ENCODE measurements at regions not wholly inside any gene's neighbourhood (a gene's known extent, or its start where the extent isn't known, plus 50 kb on each side); places are given as distances from the start of the nearest gene placed in this dataset.
"Not testable (repeated sequence)": the region's sequence is repeated elsewhere in the genome, so short reads cannot be mapped to it uniquely, and the experiment has no call there.

DNA sequence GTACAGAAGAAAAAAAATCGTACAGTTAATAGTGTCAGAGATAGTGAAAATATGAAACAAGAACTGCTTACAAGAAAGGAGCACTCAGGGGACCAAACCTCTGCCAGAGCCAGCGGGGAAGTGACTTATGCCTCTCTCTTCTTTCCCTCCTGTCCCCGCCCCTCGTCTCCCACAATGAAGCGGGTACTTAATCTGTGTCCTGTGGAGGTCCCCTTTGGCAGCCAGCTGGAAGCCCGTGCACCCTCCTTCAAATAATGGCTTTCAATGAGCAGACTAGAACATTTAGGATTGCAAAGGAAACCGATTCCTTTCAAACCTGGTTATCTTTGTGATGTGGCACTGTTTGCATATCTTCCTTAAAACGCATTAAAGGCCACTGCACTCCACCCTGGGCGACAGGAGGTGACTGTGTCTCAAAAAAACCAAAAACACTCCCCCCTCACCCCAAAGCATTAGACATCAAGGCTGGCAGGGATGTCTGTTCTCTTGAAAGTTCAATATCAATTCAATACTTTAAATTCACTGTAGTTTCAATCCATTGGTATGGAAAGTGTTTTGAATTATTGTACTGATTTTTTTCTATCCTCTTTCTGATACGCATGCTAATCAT is 51.7 kb downstream of the PPIAL4C start:
- DNase-seq = not testable (repeated sequence)

DNA sequence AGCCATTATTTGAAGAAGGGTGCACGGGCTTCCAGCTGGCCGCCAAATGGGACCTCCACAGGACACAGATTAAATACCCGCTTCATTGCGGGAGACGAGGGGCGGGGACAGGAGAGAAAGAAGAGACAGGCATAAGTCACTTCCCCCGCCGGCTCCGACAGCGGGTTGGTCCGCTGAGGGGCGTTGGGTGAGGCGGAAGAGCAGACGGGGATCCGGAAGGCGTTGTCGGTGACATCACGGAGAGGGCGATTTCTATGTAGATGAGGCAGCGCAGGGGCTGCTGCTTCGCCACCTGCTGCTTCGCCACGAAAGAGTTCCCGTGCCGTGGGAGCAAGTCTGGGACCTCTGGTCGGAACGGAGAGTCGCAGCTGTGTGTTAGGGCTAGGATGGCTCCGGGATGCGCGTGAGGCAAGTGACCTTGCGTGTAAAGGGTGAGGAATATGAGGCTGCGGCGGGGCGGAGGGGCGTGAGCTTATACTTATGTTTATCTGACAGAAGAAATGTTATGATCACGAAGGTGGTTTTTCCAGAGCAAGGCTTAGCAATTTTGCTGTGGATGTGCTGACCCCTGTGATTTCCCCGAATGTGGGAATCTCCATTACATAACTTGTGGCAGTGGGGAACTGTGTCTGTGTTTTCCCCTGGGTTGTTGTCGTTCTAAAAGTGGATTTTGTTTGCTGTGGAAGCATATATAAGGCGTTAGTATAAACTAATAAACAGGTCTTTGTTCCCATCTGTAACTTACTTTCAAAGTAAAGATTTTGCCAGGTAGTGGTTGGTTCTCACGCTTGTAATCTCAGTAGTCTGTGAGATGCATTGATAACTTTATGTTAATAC is 52.9 kb downstream of the PPIAL4C start:
- DNase-seq = peak in 54 of 56 donors; percentile 36 to 89 (median 76)

DNA sequence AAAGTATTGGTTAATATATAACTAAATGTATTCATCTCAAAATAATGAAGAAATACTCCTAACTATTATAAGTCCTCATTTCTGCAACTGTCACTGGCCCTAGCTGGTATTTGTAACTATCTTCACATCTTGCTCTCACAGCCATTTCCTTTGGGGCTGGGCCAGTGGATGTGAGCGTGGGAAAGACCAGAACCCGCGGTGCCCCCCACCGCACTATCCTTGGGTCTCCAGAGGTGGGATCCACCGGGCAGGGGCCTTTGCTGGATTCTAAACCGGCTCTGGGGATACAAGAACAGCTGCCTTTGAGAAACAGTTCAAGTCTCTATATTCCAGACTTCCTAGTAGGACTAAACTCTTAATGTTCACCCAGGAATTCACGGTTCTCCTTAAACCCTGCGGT is 54.8 kb downstream of the PPIAL4C start:
- not testable (repeated sequence) for DNase-seq

DNA sequence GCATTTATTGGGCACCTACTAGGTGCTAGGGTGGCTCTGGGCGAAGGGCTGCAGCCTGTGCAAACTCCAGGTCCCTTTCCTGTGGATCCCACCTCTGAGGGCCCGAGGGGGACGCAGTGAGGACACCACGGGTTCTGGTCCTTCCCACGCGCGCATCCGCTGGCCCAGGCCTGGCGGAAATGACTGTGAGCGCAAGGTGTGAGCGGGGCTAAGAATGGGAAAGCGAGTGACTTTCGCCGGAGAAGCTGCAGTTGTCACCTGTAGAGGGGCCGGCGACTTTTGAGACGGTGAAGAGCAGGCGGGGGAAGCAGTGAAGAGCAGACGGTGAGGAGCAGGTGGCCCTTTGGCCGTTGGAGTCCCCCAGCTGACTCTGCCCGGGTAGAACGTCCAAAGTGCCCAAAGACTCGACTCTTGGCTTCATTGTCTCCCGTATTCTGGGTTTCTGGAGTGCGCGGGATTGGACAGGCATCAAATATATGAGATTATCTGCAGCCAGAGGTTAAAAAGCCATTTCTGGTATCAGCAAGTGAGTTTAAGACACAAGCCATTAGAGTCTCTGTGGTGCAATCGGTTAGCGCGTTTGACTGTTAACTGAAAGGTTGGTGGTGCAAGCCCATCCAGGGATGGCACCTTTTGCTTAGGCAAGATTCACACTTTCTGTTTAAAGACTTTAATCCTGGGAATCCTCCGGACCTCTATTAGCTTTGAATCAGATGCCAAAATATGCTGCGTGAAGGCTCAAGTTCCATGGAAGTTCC is 55.4 kb downstream of the PPIAL4C start:
- DNase-seq = not testable (repeated sequence)

DNA sequence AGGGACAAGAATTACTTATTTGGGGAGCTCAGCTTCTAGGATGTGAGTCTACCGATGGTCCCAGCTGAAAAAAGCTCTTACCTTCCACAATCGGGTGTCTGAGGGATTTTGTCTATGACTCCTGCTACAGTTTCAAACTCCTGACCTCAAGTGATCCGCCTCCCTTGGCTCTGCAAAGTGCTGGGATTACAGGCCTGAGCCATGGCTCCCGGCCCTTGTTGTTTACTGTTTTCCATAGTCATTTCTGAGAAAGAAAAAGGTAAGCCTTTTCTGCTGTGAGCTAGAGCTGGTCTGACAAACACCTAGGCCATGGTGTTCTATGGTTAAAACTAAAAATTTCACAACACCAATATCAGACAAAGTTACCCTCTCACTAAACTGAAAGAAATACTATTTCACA is 57.5 kb downstream of the PPIAL4C start:
- DNase-seq = not testable (repeated sequence)

DNA sequence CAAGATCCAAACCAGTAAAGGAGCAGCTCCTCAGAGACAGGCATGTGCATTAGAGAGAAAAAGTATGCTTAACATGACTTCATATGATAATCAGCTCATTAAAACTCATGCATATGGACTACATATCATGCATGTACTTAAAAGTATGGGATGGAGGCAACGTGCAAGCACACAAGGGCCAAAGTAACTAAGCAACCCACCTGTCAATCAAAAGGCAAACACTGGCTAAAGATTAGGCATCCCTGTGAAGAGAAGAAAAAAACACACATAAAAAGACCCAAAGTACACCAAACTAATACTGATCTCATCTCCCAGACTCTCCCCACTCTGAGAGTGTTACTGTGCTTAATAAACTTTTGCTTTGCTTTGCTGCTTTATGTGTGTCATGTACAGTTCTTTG is 61.2 kb downstream of the PPIAL4C start:
- not testable (repeated sequence) for DNase-seq

DNA sequence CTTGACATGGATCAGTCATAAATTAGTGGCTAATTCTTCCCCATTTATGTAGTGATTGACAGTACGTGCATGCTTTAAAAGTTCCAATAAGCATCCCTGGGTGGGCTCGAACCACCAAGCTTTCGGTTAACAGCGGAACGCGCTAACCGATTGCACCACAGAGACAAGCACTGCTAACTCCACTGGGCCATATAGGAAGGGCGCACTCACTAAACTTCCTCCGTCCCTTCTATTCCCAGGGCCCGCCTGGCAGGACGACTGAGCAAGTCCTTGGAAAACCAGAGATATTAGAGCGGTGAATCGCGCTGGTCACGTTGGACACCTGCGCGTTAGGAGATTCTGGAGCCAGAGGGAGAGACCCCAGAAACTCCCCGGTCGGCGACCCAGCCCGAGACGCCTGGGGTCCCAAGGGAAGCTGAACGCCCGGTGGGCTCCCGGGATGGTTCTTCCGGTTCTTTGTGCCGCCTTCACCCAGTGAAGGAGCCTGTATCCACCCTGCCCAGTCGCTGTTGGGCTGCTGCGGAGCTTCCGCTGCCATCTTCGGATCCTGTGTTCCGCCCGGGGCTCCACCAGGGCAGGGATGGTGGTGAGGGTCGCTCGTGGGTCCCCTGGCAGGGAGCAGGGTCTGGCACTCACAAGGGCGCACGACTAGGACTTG is 62.8 kb downstream of the PPIAL4C start:
- DNase-seq = peak in 8 of 56 donors; percentile 1 to 22 (median 10)

DNA sequence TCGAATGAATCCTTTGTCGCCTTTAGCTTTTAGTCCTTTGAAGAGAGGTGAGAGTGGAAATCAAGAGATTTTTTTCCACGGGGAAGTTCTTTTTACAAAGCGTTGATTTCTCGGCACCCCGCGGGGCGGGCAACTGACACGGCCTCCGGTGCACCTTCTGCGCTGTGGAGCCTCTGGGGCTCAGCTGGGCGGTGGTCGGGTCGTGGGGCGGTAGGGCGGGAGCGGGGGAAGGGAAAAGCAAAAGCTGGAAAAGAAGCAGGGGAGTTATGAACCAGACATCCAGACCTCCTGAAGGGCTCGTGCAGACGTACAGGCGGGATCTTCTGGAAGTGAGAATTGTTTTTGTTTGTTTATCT is 63.3 kb downstream of the PPIAL4C start:
- peak in 4 of 56 donors; percentile 1 to 20 (median 2) for DNase-seq

DNA sequence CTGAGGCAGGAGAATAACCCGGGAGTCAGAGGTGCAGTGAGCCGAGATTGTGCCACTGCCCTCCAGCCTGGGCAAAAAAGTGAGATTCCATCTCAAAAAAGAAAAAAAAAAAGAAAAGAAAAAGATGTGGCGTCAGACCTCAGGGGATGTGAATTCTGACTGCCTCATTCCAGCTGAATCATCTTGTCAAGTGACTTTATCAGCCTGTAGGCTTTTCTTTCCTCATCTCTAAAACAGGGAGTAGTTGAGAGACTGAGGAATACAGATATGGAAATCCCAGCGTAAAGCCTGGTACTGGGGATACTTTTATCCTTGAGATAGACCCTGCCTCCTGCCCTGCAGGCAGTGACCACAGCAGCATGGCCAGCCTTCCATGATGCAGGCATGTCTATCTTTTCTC is 74.1 kb downstream of the PPIAL4C start:
- not testable (repeated sequence) for DNase-seq

DNA sequence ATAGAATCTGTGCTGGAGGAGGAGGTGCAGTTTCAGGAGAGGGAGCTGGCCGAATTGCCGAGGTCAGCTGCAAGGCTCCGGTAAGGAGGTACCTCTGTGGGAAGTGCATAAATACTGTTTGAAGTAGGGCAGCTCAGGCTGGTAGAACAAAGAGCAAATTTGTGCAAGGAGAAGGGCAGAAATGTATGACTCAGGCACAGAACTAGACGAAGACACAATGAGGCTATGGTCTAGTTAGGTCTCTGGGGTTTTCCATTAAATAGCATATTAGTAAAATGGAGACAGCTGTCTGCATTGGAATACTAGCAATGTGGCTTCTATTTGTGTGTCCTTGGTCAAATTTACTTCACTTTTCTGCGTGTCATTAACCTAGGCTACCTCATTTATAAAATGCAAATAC is 74.5 kb downstream of the PPIAL4C start:
- not testable (repeated sequence) for DNase-seq

DNA sequence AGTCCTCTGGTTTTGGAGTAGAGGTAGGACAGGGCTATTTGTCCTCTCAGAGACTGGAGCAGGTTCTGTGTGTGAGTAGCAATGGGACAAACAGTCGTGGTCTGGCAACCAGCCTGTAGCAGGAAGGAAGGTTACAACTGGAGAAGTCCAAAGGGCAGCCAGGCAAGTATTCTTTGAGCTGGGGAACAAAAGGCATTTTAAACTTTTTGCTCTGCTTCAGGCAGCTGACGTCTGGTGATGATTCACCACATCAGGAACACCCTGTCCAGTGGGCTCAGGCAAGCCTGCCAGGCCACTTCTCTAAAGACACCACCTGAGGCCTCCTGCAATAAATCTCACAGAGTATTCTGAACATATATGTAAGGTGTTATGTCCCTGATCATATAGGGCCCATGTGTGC is 81.0 kb downstream of the PPIAL4C start:
- DNase-seq = not testable (repeated sequence)

DNA sequence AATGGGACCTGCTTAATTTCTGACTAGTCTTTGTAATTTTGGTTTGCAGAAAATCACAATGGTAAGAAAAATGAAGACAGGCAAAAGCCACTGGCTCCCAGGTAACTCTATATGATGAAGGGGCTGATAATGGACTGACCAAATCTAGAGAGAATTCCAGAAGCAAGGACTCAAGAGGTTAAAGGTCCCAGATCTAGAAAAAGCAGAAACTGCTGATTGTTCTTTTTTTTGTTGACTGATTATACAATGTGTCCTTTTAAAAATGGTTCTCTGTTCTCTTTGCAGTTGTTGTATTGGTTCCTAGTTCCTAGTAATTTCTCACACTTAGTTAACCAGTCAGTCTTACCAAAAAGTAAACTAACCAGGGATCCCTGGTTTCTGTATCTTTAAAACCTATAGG is 81.4 kb downstream of the PPIAL4C start:
- DNase-seq = not testable (repeated sequence)

DNA sequence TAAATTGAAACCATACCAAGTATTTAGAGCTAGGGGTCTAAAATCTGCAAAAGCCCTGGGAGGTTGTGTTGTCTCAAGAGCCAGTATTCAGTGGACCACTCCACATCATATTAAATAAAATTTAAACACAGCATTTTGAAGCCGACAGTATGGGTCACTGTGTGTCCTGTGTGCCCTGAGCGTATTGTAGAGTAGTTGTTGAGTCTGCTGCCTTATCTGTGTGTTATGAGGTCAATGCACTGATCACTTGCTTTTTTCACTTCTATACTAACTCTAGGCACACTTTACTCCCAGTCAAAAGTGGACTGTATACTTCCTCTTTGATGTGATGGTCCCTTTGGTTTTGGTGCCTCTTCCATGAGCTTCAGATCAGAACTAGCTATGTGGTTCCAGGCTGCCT is 81.9 kb downstream of the PPIAL4C start:
- not testable (repeated sequence) for DNase-seq

DNA sequence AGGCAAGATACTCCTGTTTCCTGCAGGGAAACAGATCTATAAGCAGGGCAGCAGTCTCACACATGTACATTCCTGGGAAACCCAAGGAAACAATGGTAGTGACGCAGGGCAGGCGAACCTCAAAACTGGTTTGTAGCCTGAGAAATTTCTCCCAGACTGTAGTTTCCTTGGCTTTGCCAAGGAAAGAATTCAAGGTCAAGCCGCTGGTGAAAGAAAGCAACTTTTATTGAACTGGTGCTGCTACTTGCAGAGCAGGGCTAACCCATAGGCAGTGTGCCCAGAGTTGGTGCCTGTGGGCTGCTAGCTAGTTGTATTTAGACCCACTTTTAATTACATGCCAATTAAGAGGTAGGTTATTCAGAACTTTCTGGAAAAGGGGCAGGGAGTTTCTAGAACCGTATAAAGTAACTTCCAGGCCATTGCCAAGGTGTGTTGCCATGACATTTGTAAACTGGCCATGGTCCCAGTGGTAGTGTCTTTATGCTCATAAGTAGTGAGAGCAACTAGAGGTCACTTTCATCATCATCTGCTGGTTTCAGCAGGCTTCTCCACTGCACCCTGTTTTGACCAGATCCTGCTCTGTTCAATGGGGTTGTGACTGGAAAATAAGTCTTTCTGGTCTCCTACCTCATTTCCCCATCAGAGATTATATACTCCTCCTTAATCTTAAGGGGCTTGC is 89.7 kb downstream of the PPIAL4C start:
- DNase-seq = peak in 13 of 56 donors; percentile 1 to 53 (median 8)

DNA sequence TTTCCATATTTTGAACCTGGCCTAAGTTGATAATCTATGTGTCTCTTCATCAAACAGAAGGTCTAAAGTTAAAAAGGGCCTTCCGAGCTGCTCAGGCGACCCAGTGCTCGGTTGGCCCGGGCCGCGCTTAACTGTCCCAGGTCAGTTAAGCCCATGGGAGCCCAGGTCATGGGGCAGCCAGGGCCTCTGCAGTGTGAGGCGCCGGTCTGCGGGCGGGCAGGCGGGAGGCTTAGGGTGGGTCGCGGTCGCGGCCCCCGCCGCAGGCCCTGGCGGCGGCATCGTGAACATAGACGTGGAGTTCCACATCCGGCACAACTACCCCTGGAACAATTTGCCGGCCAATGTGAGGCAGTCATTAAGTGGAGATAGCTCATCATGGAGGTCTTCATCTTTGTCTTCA is 91.3 kb downstream of the PPIAL4C start:
- not testable (repeated sequence) for DNase-seq

DNA sequence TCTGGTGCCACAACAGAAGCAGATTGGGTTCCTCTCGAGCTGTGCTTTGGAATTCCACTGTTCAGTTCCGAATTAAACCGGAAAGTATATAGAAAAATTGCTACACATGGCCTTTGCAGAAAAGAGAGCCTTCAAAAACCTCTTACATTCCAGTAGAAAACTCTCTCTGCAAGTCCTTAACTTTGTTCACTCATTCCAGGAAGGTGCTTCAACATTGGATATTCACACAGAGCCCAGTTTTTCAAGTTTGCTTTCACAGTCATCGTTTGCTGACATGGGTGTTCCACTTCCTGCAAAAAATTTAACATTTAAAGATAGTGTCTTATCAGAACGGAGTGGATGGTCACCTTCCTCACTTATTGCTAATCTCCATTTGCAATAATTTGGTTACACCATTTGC is 93.7 kb downstream of the PPIAL4C start:
- not testable (repeated sequence) for DNase-seq

DNA sequence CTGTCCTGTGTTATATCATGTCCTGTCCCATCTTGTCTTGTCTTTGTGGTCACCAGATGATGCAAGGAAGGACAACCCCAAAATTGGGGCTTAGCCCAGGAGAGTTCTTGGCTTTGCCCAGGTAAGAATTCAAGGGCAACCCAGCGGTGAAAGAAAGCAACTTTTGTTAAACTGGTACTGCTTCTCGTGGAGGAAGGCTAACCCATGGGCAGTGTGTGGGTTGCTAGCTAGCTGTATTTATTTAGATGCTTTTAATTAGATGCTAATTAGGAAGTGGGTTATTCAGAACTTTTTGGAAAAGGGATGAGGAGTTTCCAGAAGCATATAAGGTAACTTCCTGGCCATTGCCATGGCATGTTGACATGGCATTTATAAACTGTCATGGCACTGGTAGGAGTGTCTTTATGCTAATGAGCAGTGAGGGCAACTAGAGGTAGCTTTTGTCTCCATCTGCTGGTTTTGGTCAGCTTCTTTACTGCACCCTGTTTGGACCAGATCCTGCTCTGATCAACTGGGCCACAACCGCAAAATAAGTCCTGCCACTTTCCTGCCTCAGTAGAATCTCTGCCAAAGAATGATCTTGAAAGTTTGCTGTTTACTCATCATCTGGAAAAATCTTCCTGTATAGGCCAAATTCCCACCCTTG is 95.8 kb upstream of the FCGR1A start:
- DNase-seq = not testable (repeated sequence)

DNA sequence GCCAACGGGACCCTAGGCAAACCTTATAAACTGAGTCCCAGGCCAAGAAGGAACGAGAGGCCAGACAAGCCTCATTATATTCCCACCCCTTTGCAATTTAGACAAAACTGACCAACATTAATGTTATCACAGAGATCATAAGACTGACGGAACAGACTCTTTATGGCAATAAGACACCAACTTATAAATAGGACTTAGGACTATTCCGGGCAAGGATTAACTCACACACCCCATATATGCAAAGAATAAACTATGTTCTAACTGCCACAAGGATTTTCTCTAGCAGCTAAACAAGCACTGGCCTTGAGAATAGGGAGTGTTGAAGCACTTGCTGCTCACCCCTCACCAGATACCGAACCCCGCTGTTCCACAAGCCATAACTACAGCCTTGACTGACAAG is 91.1 kb upstream of the FCGR1A start:
- DNase-seq = not testable (repeated sequence)

DNA sequence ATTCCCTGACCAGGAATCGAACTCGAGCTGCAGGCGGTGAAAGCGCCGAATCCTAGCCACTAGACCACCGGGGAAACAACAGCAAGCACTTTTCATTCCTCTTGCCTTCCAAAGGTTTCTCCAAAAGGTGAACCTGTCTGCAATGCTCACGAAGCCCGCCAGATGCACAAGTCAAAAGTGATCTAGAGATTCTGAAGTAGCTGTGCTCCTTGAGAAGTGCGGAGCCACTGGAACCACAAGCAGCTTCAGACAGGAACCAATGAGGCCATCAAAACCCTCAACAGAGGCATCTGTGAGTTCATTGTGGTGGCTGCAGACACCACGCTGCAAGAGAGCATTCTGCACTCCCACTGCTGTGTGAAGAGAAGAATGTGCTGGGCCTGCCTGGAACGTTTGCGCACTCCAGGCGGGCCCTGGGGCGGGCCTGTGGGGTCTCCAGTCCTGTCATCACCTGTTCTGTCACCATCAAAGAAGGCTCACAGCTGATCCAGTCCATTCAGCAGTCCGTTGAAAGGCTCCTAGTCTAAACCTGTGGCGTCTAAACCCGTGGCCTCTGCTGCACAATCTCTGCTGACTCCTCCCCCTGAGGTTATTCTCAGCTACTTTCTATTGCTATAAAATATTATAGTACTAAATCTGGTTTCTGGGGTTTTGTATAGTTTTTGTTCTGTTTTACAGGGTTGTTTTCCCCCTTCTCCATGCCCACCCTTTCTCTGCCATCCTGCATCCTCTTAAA is 89.5 kb upstream of the FCGR1A start:
- DNase-seq = not testable (repeated sequence)

DNA sequence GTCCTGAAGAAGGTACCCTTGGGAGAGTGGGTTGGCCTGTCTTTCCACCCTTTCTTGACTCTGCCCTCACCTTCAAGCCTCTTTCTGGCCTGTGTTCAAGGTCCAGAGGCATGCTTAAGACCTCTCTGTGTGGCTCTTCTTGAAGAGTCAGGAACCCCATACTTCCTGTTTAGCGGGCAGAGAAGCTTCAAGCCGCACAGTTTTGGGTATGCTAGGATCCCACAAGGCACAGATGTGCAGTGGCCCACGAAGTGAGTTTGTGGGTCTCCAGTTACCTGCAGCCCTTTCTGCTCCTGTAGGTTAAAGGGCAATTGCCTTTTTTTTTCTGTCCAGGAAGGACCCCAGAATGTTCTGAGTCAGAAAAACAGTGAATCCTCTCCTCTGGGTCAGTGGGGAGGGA is 87.4 kb upstream of the FCGR1A start:
- DNase-seq = not testable (repeated sequence)

Measured in amygdala (tissue), 56 donors.